ENCODE measurements at regions not wholly inside any gene's neighbourhood (a gene's known extent, or its start where the extent isn't known, plus 50 kb on each side); places are given as distances from the start of the nearest gene placed in this dataset.

DNA sequence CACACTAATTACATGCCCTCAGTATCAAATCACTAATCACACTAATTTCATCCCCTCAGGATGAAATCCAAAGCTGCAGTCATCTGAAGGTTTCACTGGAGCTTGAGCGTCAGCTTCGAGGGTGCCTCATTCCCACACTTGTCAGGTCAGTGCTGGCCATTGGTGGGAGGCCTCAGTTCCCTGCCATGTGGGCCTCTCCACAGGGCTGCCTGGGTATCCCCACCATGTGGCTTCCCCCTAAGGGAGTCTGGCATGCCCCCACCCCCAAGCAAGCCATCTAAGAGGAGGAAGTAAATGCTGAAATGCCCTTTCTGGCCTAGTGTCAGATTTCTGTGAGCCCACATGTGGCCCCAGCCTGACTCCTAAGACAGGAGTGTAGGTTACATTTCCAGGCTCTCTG lies 78.6 kb upstream of the CDH5 start:
- TF ChIP-seq, protein P1, sequence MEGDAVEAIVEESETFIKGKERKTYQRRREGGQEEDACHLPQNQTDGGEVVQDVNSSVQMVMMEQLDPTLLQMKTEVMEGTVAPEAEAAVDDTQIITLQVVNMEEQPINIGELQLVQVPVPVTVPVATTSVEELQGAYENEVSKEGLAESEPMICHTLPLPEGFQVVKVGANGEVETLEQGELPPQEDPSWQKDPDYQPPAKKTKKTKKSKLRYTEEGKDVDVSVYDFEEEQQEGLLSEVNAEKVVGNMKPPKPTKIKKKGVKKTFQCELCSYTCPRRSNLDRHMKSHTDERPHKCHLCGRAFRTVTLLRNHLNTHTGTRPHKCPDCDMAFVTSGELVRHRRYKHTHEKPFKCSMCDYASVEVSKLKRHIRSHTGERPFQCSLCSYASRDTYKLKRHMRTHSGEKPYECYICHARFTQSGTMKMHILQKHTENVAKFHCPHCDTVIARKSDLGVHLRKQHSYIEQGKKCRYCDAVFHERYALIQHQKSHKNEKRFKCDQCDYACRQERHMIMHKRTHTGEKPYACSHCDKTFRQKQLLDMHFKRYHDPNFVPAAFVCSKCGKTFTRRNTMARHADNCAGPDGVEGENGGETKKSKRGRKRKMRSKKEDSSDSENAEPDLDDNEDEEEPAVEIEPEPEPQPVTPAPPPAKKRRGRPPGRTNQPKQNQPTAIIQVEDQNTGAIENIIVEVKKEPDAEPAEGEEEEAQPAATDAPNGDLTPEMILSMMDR (IDR thresholded peaks at IDR 0.05) = no peak
- TF ChIP-seq POLR2A (IDR thresholded peaks at IDR 0.05) = no peak
